Aorta (tissue), 5 donors: ENCODE measurements at regions not wholly inside any gene's neighbourhood (a gene's known extent, or its start where the extent isn't known, plus 50 kb on each side); places are given as distances from the start of the nearest gene placed in this dataset.

Experiments
- ATAC-seq: fragments of 200-7000 bp; cut with Tn5 transposase; one replicate; pipeline ENCODE4 v1.9.1; 2022; ENCODE audit warnings: moderate library complexity; ENCODE audit not compliant: low FRiP score
- DNase-seq, 2 donors: peaks; one replicate each; pipeline ENCODE4 v3.0.0-alpha.2; 2020
- H3K27ac ChIP-seq, 2 donors: one replicate each; pipeline ENCODE4 v1.5.1; 2013; ENCODE audit warnings: low read length in 2 of 2, mild to moderate bottlenecking in 2 of 2, moderate library complexity in 2 of 2, control low read depth in 1 of 2, inconsistent platforms in 1 of 2, low read depth in 1 of 2
- H3K27me3 ChIP-seq, 2 donors: one replicate each; pipeline ENCODE4 v1.6.1; 2013; ENCODE audit warnings: control low read depth in 1 of 2, low read length in 1 of 2, mild to moderate bottlenecking in 1 of 2, moderate library complexity in 1 of 2; ENCODE audit not compliant: insufficient read depth in 2 of 2, control insufficient read depth in 1 of 2
- H3K36me3 ChIP-seq, 2 donors: one replicate each; pipeline ENCODE4 v1.6.1; 2013; ENCODE audit warnings: control low read depth in 1 of 2, low read length in 1 of 2, mild to moderate bottlenecking in 1 of 2; ENCODE audit not compliant: insufficient read depth in 2 of 2, control insufficient read depth in 1 of 2
- H3K4me1 ChIP-seq, 2 donors: one replicate each; pipeline ENCODE4 v1.6.1; 2013; ENCODE audit warnings: low read length in 2 of 2, control low read depth in 1 of 2, mild to moderate bottlenecking in 1 of 2, moderate library complexity in 1 of 2; ENCODE audit not compliant: insufficient read depth in 2 of 2, control insufficient read depth in 1 of 2
- H3K4me3 ChIP-seq, 2 donors: one replicate each; pipeline ENCODE4 v1.5.1; 2013; ENCODE audit warnings: low read length in 2 of 2, control low read depth in 1 of 2, mild to moderate bottlenecking in 1 of 2
- H3K9me3 ChIP-seq: one replicate; pipeline ENCODE4 v1.6.1; 2013; ENCODE audit warnings: mild to moderate bottlenecking, low read length; ENCODE audit not compliant: control insufficient read depth
- WGBS, 2 donors: extraction: QIAGEN DNeasy Blood & Tissue Kit; methylation state at CpG; one replicate each; pipeline ENCODE4 v1.1.7; 2013; 5-methylcytosine and 5-hydroxymethylcytosine counted together
- intact Hi-C, 2 donors: fragments of 100-400 bp; cut with DNase I; formaldehyde crosslinking; loops; one replicate each; pipeline versions ENCODE4 v1.14.2 to v1.15.0; 2022
- donor health status: healthy with polysubstance abuse.
- donor health status: Bipolar disorder and iron deficiency.
- donor health status: DM: no; HTN: no; CAD: no.
- donor health status: DM: no; HTN: no; CAD: no.
- donor health status: DM: yes; HTN: yes; CAD: no.

GRCh38 chr3:59472541-59472940 lies 422.7 kb upstream of the CFAP20DC start:
- intact Hi-C loops: no loop called here
- no peaks in the 10 kb centered on the region for H3K4me1 ChIP-seq
- no peak overlapping the region for H3K27ac ChIP-seq
- ATAC-seq (no peak), DNase-seq (no peak)
- no peaks in the 10 kb centered on the region for H3K36me3 ChIP-seq
- H3K27me3 ChIP-seq: no peaks in the 10 kb centered on the region
- no peak overlapping the region for H3K4me3 ChIP-seq
- H3K9me3 ChIP-seq: no peaks in the 10 kb centered on the region
- WGBS, 2 donors: 87 to 88% methylated on average over 3 of the region's 3 CpGs

GRCh38 chr3:59469948-59470723 lies 420.3 kb upstream of the CFAP20DC start:
- no peaks in the 10 kb centered on the region for H3K27me3 ChIP-seq
- H3K9me3 ChIP-seq: no peaks in the 10 kb centered on the region
- no peaks in the 10 kb centered on the region for H3K4me1 ChIP-seq
- H3K27ac ChIP-seq: no peak overlapping the region
- intact Hi-C loops: no loop called here
- H3K4me3 ChIP-seq: no peak overlapping the region
- WGBS, 2 donors: 87 to 92% methylated on average over 2 of the region's 2 CpGs
- no peak for ATAC-seq
- no peaks in the 10 kb centered on the region for H3K36me3 ChIP-seq
- DNase-seq: no peak

- ATAC-seq (no peak), DNase-seq (no peak)
- intact Hi-C loops: no loop called here
- Histone ChIP-seq H3K4me1 (no peaks in the 10 kb centered on the region), H3K36me3 (no peaks in the 10 kb centered on the region), H3K27ac (no peak overlapping the region), H3K4me3 (no peak overlapping the region), H3K27me3 (no peaks in the 10 kb centered on the region), H3K9me3 (no peaks in the 10 kb centered on the region)
- 44 to 68% methylated on average over 4 of the region's 4 CpGs for WGBS, 2 donors
Measured at GRCh38 chr3:59467476-59467875, 417.7 kb upstream of the CFAP20DC start.

- DNase-seq (no peak), ATAC-seq (no peak)
- intact Hi-C loops: no loop called here
- no peaks in the 10 kb centered on the region for H3K27me3 ChIP-seq
- WGBS, 2 donors: 77 to 83% methylated on average over 6 of the region's 6 CpGs
- no peaks in the 10 kb centered on the region for H3K4me1 ChIP-seq
- no peaks in the 10 kb centered on the region for H3K9me3 ChIP-seq
- no peak overlapping the region for H3K4me3 ChIP-seq
- H3K27ac ChIP-seq: no peak overlapping the region
- no peaks in the 10 kb centered on the region for H3K36me3 ChIP-seq
Measured at GRCh38 chr3:59464187-59464586, 414.4 kb upstream of the CFAP20DC start.

- 73 to 78% methylated on average over 5 of the region's 5 CpGs for WGBS, 2 donors
- DNase-seq: no peak
- H3K4me1 ChIP-seq: no peaks in the 10 kb centered on the region
- H3K27ac ChIP-seq: no peak overlapping the region
- no peak for ATAC-seq
- no peaks in the 10 kb centered on the region for H3K27me3 ChIP-seq
- H3K4me3 ChIP-seq: no peak overlapping the region
- no peaks in the 10 kb centered on the region for H3K36me3 ChIP-seq
- intact Hi-C loops: no loop called here
- no peaks in the 10 kb centered on the region for H3K9me3 ChIP-seq
Measured at GRCh38 chr3:59463253-59463652, 413.4 kb upstream of the CFAP20DC start.

GRCh38 chr3:59460068-59460467 lies 410.2 kb upstream of the CFAP20DC start:
- no peaks in the 10 kb centered on the region for H3K27me3 ChIP-seq
- DNase-seq: no peak
- no peak overlapping the region for H3K4me3 ChIP-seq
- intact Hi-C loops: no loop called here
- no peak overlapping the region for H3K27ac ChIP-seq
- 81 to 83% methylated on average over 2 of the region's 2 CpGs for WGBS, 2 donors
- H3K4me1 ChIP-seq: no peaks in the 10 kb centered on the region
- no peaks in the 10 kb centered on the region for H3K36me3 ChIP-seq
- ATAC-seq: no peak
- peaks cover 1% of the 10 kb centered on the region for H3K9me3 ChIP-seq

- no peak for ATAC-seq
- intact Hi-C loops: no loop called here
- 84 to 87% methylated on average over 7 of the region's 7 CpGs for WGBS, 2 donors
- no peak overlapping the region for H3K4me3 ChIP-seq
- H3K9me3 ChIP-seq: peaks cover 1% of the 10 kb centered on the region
- no peak overlapping the region for H3K27ac ChIP-seq
- H3K4me1 ChIP-seq: no peaks in the 10 kb centered on the region
- no peaks in the 10 kb centered on the region for H3K36me3 ChIP-seq
- no peak for DNase-seq
- no peaks in the 10 kb centered on the region for H3K27me3 ChIP-seq
Measured at GRCh38 chr3:59456852-59457485, 407.1 kb upstream of the CFAP20DC start.

DNA sequence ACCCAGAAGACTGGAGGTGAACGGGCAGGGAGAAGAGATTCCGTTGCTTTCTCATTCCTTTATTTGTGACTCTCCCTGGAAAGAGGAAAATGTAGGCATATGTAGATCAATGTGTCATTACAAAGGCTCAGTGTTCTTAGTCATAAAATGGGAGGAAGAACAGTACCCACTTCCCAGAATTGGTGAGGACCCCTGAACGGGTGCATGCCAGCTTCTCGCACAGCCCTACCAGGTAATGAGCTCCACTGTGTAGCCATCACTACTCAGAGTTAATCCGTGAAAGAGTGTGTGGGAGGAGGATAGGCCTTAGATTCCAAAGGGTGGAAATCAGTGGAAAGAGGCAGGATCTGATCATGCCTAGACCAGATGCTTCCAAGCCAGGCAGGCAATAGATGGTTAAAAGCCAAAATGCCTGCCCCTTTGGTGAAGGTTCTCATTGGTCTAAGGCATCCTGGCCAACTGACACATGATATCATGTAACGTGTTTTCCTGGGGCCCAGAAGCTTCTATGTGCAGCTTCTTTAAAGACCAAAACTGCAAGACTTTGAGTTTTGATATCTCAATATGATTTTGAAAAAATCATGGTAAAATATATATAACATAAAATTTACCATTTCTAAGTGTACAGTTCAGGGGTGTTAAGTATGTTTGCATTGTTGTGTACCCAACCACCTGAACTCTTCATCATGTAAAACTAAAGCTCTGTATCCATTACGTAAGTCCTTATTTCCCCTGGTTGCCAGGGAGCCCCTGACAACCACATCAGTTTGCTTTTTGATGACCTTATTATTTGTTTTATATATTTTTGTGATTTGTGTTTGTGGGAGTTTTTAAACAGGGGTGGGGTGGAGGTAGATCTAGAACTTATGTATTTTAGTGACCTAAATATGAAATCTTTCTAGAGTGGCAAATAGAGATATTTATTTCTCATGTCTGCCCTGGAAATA lies 402.2 kb upstream of the CFAP20DC start:
- no peak for ATAC-seq
- intact Hi-C loops: no loop called here
- Histone ChIP-seq H3K27me3 (no peaks in the 10 kb centered on the region), H3K9me3 (peaks cover 1% of the 10 kb centered on the region), H3K36me3 (no peaks in the 10 kb centered on the region), H3K4me3 (no peak overlapping the region), H3K27ac (no peak overlapping the region), H3K4me1 (no peaks in the 10 kb centered on the region)
- no peak for DNase-seq
- WGBS, 2 donors: 74 to 81% methylated on average over 7 of the region's 7 CpGs
